GM21367 (cell line): ENCODE measurements at regions not wholly inside any gene's neighbourhood (a gene's known extent, or its start where the extent isn't known, plus 50 kb on each side); places are given as distances from the start of the nearest gene placed in this dataset.

Source experiments
- ATAC-seq: cut with Tn5 transposase; IDR thresholded peaks from one replicate; pipeline ENCODE4 v1.9.1; 2021; ENCODE audit not compliant: unreplicated experiment

DNA sequence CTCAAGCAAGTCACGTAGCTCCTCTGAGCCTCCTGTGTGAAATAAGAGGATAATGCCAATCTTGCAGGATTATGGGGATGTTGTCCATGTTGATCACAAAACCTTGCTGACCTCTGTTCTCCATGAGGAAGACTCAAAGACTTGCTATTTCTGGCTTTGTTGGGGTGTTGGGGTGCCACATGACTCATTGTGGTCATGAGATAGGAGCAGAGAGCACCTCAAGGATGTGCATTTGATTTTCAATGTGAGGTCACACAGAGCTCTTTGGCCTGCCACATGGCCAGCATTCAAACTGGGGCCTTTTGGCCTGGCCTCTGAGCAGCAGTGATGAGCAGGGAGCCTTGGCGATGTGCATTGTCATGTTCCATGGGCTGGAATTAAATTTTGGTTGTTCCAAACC lies 380.3 kb downstream of the GADD45G start:
- ATAC-seq, result no peak

DNA sequence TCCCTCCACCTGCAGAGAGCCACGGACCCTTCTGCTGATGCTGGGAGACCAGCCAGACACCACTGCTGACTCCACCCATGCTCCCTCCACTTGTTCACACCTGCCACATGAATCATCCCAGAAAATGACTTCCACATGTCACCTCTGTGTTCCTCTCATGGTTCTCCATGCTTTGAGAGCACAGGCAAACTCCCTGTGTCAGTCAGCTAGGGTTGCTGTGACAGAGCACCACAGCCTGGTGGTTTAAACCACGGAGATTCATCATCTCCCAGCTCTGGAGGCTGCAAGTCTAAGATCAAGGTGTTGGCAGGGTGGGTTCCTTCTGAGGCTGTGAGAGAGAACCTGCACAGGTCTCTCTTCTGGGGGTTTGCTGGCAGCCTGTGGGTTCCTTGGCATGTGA lies 381.4 kb downstream of the GADD45G start:
- no peak for ATAC-seq

DNA sequence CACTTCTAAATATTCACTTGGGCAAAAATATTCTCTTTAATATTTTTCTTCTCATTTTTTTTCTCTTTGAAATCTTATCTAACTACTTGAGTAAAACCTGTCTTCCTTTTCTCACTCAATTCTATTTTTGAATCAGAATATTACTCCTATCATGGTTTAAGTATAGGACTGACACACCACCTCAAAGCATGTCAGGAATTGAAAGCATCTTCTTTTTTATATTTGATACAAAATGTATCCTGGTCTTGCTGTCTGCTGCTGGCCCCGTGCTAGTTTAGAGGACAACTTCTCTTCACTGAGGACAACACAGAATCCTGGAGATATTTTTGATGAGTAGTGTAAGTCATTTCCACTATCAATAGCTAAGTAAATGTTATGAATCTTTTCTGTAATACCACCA lies 383.6 kb downstream of the GADD45G start:
- no peak for ATAC-seq

DNA sequence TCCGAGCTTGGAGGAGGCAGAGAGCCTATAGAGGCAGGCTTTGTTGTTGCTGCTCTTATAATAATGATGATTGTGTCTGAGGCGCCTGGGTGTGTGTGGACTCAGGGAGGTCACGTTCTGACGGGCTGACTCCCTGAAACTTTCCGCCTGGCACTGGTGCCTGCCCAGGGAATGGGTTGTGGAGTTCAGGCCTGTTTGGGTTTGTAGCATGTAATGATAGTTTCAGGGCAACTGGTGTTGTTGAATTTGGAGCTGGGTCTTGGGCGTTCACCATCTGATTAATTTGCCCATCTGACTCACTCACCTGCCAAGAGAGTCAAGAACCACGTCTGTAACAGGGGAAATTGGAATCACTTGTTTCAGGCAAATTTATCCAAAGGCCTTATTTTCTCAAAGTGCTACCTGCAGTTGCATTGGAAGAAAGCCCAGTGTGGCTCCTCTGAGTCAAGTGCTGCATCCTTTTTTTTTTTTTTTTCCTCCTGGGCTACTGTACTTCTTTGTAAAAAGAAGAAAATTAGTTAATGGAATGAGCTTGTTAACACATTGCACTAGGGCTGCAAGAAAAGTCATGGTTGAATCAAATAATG lies 386.5 kb downstream of the GADD45G start:
- ATAC-seq, result no peak

DNA sequence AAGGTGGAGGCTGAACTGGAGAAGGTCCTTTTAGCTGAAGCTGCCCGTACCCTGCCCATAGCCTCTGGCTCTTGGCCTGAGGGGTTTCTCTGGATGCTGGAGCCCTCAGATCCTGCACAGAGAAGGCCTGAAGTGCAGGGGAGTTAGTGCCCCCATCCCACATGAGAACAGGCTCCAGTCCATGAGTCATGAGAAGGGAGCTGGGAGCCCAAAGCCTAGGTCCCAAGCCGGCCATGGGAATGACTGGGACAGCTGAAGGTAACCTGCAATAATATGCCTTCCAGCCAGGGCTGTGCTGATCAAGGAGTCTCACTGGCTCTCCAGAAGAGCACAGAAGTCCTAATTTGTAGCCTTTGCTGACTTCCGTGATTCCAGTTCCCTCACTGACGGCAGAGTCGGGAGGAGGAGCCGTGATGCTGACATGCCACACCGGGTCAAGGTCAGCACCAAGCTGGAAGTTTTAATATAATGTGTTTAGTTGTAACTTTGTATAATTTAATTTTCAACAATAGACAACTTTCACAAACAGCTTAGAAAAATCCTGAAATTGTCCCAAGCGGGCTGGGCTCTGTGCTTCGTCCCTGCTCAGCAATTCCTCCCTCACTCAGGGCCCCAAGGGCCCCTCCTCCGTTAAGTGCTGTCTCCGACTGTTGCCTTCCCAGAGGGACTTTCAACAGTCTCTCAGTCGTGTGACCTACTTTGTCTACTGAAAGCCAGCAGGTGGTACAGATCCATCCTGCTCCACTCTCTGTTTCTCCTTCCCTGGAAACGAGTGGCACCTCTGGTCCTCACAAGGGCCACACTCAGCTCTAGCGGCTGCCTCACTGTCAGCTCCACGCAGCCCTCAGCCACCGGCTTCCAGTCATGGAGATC lies 387.8 kb downstream of the GADD45G start:
- no peak for ATAC-seq

DNA sequence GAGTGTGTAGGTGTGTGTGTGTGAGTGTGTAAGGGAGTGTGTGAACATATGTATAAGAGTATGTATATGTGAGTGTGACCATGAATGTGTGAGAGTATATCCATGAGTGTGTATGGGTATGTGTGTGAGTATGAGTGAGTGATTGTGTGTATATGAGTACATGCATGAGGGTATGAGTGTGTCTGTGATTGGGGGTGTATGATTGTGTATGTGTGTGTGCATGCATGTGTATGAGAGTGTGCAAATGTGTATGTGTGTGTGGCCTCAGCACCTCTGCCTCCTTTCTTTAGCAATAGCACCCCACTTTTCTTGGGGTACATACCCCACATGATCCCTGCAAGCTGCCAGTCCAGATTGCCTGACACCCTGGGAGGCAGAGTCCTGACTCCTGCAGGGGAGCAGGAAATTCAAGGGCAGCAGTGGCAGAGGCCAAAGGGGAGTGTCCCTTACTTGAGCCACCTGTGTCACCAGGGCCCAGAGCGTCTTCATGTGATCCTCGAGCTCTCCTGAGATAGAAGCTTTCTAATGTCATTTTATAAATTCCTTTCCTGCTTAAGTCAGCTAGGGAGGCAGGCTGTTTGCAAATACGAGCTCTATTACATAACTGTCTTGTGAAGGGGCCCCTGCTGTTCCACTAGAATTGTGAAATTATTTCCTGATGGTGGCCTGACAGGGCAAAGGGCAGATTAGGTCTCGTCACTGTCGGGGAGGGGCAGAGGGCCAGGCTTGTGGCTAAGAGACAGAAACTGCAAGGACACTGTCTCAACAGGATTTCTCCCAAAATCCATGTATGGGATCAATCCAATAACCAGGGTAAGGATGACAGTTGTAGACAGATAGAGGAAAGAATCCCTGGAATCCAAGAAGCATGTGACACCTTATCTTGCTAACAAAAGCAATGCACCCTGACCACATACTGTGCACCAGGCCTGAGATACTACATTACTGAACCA lies 389.1 kb downstream of the GADD45G start:
- ATAC-seq, result no peak

DNA sequence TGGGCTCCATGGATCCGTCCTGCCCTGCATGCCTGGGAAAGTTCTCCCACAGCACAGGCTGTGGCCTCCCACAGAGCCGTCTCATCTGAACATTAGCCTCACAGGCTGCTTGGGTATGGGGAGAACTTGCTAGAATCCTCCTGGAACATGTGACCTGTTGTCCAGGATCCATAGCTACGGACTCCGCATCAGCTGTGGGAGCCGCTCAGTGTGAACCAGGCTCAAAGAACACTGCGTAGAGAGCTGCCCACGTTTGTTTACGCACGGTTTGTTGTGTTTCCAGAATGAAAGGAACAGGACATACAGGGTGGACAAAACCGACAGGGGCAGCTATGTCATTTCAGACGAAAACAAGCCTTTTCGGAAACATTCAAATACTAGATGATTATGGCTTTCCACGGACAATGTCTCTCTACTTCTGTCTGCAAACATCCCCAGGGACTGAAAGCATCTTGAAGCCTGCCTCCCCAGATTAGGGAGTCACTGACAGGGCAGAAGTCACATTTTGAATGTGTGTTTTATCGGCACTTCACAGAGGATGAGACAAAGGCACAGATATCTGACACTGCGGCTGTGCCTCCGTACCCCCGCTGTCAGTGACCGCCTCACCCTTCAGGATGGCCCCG lies 390.3 kb downstream of the GADD45G start:
- ATAC-seq, result no peak

DNA sequence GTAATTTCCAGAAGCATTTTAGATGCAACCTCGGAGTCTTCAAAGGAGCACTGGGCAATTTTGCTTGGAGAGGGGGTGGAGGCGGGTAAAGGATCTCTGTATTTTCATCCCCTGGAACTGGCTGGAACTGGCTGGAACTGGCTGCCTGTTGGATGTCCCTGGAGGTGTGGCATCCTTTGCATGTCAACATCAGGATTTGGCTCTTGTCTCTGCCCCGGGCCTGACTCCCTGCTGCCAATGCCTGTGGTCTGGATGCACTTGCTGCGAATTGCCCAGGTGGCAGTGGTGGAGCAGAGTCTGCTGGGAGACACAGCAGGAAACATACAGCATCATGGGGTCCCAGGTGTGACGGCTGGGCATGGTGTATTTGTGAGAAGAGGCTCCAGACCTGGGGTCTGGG lies 391.3 kb downstream of the GADD45G start:
- ATAC-seq, result no peak

DNA sequence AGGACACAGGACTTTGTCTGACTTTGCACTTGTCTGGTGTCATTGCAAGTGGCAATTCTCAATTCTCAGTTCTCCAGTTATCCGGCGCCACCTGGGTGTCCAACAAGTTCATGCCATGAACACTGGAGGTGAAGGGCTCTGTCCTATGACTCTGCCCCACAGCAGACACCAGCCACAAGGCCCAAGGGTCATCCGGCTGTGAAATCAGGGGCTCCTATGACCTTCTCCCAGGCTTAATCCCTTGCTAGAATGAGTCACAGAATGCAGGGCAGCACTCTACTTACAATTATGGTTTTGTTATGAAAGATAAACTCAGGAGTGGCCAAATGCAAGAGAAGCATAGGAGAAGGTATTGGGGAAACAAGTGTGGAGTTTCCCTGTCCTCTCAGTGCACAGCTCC lies 392.0 kb downstream of the GADD45G start:
- ATAC-seq, result no peak

DNA sequence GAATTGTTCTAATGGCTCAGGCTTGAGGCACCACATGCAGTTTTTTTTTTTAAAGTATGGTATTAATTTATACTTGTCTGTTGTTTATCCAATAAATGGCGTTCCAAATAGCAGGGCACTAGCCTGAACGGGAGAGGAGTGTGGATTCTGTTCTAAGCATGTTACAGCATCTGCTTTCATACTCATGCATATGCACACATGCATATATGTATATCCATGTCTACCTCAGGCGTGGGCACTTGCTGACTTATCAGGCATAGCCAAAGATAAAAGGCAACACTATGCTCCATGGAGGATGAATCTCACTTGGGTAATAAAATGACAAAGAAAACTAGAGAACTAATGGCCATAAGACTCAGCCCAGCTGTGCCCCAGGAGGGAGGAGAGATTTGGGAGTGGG lies 393.8 kb downstream of the GADD45G start:
- no peak for ATAC-seq

DNA sequence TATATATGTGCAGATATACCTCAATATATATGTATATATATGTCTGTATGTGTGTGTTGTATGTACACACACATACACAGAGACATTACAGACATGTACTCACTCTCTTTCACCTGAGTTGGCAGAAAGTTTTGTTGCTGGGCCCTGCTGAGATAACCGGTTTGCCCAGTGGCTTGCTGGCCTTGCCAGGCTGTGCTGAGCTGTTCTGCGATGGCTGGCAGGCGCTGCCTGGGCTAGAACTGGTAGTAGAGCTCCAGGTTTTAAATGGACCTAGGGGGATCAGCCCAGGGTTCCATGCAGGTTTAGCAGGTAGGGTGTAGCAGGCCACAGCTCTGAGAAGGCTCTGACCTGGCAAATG lies 394.3 kb downstream of the GADD45G start:
- no peak for ATAC-seq

DNA sequence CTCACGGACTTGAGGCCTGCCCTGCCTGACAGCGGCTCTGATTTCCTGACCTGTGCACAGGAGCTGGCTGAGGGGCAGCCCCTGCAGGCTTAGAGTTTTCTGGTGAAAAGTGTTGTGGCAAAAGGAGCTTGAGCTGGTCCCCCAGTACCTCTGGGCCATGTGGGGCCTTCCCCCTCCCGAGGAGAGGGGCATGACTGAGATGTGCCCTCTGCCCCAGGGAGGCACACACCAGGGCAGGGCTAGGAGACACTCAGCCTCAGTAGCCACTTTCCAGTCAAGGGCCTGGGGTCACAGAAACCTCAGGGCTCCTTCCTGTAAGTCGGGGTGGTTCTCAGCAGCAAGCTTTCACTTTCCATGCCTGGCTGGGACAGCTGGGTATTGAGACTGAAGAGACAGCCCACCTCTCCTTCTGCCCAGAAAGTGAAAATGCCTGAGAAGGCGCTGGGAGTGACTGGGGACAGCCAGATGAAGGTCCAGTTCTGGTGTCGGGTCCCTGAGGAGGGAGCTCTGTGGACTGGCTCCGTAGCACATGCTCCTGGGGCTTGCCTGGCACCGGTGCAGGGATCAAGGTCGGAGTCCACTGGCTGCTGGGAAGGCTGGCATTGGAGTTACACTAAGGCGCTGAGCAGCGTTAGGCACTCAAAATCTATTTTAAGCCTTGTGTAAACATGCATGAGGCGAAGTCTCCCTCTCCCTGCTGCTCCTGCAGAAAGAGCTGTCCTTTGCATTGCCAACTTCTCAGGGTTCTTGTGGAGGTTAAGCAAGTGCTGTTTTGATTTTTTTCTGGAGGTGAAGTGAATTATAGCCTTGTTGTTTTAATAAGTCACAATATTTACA lies 394.9 kb downstream of the GADD45G start:
- peak; percentile 95 for ATAC-seq

DNA sequence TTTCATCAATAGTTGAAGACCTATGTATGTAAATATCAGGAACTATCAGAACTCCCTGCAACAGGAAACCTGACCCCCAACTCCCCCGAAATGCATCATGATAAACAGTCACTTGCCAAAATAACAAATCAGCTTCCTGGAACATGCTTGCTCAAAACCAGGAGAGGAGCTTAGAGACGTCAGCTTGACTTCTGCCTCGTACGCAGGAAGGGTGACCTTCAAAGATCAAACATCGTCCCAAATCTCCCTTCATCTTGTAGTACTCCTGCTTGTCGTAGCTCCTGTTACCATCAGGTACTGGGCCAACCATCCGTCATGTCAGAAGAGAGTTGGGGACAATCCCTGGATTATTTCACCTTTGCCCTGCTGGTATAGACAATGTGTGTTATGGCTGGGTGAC lies 396.1 kb downstream of the GADD45G start:
- no peak for ATAC-seq

DNA sequence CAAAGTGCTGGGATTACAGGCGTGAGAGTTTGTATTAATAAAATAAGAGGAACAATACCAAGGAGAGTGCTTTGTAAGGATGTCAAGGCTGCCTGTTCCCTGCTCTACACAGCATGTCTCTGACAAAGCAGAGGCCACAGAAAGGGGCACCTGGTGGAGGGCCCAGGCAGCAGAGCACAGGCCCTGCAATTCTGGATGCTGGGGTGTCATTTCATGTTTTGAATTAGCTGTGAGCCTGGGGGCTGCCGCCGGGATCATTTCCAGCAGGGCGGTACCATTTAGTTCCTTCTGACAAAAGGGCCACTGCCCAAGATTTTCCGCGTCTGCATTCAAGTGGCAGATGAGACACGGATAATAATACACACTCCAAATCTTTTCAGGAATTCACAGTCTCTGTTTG lies 396.9 kb downstream of the GADD45G start:
- no peak for ATAC-seq

DNA sequence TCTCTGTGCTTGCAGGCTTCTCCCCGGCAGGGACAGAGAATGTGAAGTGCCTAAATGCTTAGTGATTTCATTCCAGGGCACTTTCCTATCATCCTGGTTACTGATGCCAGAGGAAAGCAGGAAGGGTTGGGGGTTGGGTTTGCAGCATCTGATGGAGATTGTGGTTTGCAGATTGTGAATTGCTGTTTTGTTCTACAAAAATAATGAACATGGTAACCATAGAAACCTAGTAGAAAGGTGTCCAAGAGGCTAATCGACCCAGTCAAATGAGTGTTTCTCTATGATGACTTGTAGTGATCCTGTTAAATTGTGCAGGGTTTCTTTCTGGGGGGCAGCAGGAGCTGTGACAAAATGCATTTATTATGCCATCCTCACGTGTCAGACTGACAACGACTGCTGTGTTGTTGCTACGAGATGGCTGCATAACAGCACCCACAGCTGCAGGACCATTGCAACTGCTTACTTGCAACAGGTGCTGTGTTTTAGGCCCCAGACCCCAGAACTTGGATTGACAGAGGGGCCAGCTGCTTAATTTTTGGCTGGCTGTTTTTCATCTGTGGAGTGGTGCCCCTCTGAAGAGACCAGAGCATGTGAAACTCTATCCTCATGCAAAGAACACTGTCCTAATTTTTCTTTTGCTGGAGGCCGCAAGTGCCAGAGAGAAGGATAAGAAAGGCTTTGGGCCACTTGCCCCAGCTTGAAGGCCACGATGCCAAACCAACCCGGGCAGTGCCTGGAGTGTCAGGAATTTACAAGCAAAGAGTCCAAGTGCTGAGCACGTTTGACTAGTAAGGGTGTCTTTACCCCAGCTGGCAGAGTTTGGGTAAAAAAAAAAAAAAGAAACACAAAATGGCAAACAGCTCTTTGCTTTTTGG lies 397.8 kb downstream of the GADD45G start:
- ATAC-seq, result no peak

DNA sequence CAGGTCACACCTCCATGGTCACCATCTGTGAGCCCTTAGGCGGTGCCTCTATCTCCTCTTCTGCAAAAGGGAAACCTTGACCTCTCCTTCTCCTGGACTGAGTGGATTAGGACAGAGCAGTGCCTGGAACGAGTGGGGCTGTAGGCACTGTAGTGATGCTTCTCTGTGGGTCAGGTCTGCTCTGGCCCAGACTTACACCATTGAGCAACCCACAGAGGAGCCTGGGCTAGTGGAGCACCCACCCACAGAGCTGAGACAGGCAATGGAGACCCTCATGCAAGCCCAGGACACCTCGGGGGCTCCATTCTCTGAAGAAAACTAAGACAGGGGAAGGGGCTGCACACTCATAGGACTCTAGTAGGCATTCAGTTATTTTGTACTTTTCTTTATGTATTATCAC lies 400.6 kb downstream of the GADD45G start:
- ATAC-seq, result no peak

DNA sequence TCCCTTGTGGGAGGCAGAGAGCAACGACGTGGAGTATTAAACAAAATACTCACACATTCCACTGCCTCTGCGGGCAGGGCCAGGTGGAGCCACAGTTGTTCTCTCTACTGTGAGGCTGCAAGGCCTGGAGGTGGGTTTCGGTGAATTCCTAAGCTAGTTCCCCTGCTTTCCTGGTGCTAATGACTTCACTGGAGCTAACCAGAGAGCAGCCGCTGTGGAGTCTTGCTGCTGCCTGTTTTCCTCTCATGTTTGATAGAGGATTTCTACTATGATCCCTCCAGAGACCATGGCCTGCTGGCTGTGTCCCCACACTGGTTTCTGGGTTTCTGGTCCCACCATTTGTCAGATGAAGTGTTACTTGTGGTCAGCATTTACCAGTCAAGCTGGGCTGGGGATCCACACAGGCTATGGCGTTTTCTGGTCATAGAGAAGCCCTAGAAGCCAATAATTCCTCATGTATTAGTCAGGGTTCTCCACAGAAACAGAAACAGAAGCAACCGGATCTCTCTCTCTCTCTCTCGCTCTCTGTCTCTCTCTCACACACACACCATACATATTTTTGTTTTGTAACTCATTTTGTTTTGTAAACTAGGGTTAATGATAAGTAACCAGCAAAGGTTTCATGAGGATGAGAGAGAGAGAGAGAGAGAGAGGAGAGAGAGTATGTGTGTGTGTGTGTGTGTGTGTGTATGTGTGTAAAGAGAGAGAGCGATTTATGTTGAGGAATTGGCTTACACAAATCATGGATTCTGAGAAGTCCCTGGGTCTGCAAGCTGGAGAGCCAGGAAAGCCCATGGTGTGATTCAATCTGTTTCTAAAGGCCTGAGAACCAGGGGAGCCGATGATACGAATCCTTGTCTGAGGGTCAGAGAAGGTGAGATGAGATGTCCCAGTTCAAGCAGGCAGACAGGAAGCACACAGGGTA lies 403.0 kb downstream of the GADD45G start:
- no peak for ATAC-seq

DNA sequence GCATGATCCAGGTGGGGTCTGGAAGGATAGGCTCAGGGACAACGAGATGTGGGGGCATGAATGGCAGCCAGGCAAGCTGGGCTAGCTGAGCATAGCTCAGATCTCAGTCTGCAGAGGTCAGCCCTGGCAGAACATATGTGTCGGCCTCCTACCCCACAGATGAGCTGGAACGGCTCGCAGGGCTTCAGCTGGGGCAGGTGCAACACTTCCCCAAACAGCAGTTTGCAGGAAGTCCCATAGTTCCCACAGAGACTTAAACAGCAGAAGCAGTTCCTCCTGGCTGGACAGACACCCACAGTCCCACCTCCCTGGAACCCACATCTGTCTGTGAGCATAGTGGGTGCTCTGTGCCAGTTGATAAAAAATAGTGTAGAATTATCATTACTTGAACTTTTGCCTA lies 404.6 kb downstream of the GADD45G start:
- ATAC-seq, result no peak
